NB4 (cell line): ENCODE measurements at regions not wholly inside any gene's neighbourhood (a gene's known extent, or its start where the extent isn't known, plus 50 kb on each side); places are given as distances from the start of the nearest gene placed in this dataset.

ENCODE experiments used
- POLR2A ChIP-seq: IDR thresholded peaks from 2 replicates; pipeline ENCODE4 v1.6.1; 2011; ENCODE audit warnings: mild to moderate bottlenecking; ENCODE audit not compliant: insufficient read length; ENCODE audit errors: extremely low read depth
- TF ChIP-seq, protein P1 (sequence below): IDR thresholded peaks from one replicate; pipeline ENCODE4 v1.5.1; 2012; ENCODE audit warnings: low read depth, low read length

DNA sequence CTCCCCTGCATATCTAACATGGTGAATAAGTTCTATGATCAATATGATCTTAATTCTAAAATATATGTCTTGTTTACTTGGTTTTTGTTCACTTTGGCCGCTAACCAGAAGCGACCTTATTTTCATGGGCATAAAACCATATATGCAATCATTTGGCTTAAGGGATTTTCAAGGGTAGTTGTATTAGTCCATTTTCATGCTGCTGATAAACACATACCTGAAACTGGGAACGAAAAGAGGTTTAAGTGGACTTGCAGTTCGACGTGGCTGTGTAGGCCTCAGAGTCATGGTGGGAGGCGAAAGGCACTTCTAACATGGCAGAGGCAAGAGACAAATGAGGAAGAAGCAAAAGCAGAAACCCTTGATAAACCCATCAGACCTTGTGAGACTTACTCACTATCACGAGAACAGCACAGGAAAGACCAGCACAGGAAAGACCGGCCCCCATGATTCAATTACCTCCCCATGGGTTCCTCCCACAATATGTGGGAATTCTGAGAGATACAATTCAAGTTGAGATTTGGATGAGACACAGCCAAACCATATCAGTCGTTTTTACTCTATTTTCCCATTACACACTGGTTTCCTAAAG, 114.3 kb upstream of the CPEB2 start:
- TF ChIP-seq, protein P1, sequence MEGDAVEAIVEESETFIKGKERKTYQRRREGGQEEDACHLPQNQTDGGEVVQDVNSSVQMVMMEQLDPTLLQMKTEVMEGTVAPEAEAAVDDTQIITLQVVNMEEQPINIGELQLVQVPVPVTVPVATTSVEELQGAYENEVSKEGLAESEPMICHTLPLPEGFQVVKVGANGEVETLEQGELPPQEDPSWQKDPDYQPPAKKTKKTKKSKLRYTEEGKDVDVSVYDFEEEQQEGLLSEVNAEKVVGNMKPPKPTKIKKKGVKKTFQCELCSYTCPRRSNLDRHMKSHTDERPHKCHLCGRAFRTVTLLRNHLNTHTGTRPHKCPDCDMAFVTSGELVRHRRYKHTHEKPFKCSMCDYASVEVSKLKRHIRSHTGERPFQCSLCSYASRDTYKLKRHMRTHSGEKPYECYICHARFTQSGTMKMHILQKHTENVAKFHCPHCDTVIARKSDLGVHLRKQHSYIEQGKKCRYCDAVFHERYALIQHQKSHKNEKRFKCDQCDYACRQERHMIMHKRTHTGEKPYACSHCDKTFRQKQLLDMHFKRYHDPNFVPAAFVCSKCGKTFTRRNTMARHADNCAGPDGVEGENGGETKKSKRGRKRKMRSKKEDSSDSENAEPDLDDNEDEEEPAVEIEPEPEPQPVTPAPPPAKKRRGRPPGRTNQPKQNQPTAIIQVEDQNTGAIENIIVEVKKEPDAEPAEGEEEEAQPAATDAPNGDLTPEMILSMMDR, result no peak
- TF ChIP-seq POLR2A, result no peak
